ENCODE measurements at regions not wholly inside any gene's neighbourhood (a gene's known extent, or its start where the extent isn't known, plus 50 kb on each side); places are given as distances from the start of the nearest gene placed in this dataset.

DNA sequence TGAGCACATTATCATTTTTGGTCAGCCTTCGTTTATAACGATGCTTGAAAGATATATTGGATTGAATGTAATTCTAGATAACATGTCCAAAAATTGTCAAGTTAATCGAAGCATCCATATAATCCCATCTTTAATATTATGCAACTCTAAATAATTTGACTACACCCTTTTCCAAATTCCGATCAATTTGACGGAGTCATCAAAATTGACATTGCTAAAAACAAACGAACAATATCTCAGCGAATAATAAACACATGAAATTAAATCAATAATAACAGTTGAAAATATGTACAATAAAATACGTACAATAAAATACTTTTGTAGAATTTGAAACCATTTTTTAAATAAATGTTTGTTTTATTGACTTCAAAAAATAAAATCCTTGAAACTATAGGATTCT is 1516.4 kb downstream of the EFNB2 start:
- ATAC-seq (ENCODE audit: insufficient read depth, low read depth) (no peak), DNase-seq (no peak)
- no peaks in the 10 kb centered on the region for H3K79me2 ChIP-seq (ENCODE audit: insufficient read depth, low read length)
- H3K9ac ChIP-seq (ENCODE audit: low read depth, low read length): no peak overlapping the region
- no peak overlapping the region for H3K4me2 ChIP-seq (ENCODE audit: insufficient read depth, low read length)
- H3K27me3 ChIP-seq (ENCODE audit: insufficient read depth, low read length, poor library complexity): no peaks in the 10 kb centered on the region
- no peak overlapping the region for H3K4me3 ChIP-seq (ENCODE audit: low read depth in 1 of 2, low read length in 2 of 2)
- H3K27ac ChIP-seq (ENCODE audit: low read length): no peak overlapping the region
- H4K20me1 ChIP-seq (ENCODE audit: insufficient read depth, low read length): no peaks in the 10 kb centered on the region
- no peak overlapping the region for H2AFZ ChIP-seq (ENCODE audit: low read depth, low read length)
- no peaks in the 10 kb centered on the region for H3K4me1 ChIP-seq (ENCODE audit: insufficient read depth, low read length)
- TF ChIP-seq, protein P1, sequence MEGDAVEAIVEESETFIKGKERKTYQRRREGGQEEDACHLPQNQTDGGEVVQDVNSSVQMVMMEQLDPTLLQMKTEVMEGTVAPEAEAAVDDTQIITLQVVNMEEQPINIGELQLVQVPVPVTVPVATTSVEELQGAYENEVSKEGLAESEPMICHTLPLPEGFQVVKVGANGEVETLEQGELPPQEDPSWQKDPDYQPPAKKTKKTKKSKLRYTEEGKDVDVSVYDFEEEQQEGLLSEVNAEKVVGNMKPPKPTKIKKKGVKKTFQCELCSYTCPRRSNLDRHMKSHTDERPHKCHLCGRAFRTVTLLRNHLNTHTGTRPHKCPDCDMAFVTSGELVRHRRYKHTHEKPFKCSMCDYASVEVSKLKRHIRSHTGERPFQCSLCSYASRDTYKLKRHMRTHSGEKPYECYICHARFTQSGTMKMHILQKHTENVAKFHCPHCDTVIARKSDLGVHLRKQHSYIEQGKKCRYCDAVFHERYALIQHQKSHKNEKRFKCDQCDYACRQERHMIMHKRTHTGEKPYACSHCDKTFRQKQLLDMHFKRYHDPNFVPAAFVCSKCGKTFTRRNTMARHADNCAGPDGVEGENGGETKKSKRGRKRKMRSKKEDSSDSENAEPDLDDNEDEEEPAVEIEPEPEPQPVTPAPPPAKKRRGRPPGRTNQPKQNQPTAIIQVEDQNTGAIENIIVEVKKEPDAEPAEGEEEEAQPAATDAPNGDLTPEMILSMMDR (IDR thresholded peaks at IDR 0.05; ENCODE audit: borderline replicate concordance, extremely low read depth, low read length, poor library complexity, severe bottlenecking): no peak
- TF ChIP-seq EZH2 (IDR thresholded peaks at IDR 0.05; ENCODE audit: borderline replicate concordance, low read depth, low read length, severe bottlenecking): no peak
- peaks cover 7% of the 10 kb centered on the region for H3K9me3 ChIP-seq (ENCODE audit: insufficient read depth, low read length, severe bottlenecking)
- H3K36me3 ChIP-seq (ENCODE audit: insufficient read depth, low read length): no peaks in the 10 kb centered on the region

GRCh38 chr13:105016266-105016665 is 1519.2 kb downstream of the EFNB2 start:
- H4K20me1 ChIP-seq (ENCODE audit: insufficient read depth, low read length): no peaks in the 10 kb centered on the region
- TF ChIP-seq EZH2 (IDR thresholded peaks at IDR 0.05; ENCODE audit: borderline replicate concordance, low read depth, low read length, severe bottlenecking): no peak
- TF ChIP-seq, protein P1 (IDR thresholded peaks at IDR 0.05; ENCODE audit: borderline replicate concordance, extremely low read depth, low read length, poor library complexity, severe bottlenecking): no peak
- no peaks in the 10 kb centered on the region for H3K4me1 ChIP-seq (ENCODE audit: insufficient read depth, low read length)
- ATAC-seq (ENCODE audit: insufficient read depth, low read depth) (no peak), DNase-seq (no peak)
- H3K27me3 ChIP-seq (ENCODE audit: insufficient read depth, low read length, poor library complexity): no peaks in the 10 kb centered on the region
- no peaks in the 10 kb centered on the region for H3K79me2 ChIP-seq (ENCODE audit: insufficient read depth, low read length)
- H3K9ac ChIP-seq (ENCODE audit: low read depth, low read length): no peak overlapping the region
- no peaks in the 10 kb centered on the region for H3K9me3 ChIP-seq (ENCODE audit: insufficient read depth, low read length, severe bottlenecking)
- H3K27ac ChIP-seq (ENCODE audit: low read length): no peak overlapping the region
- no peak overlapping the region for H3K4me3 ChIP-seq (ENCODE audit: low read depth in 1 of 2, low read length in 2 of 2)
- H2AFZ ChIP-seq (ENCODE audit: low read depth, low read length): no peak overlapping the region
- H3K4me2 ChIP-seq (ENCODE audit: insufficient read depth, low read length): no peak overlapping the region
- H3K36me3 ChIP-seq (ENCODE audit: insufficient read depth, low read length): no peaks in the 10 kb centered on the region

GRCh38 chr13:105008604-105009003 is 1526.9 kb downstream of the EFNB2 start:
- Histone ChIP-seq H4K20me1 (ENCODE audit: insufficient read depth, low read length) (no peaks in the 10 kb centered on the region), H3K4me1 (ENCODE audit: insufficient read depth, low read length) (no peaks in the 10 kb centered on the region; the same call in 1 of the 2 replicates), H2AFZ (ENCODE audit: low read depth, low read length) (no peak overlapping the region), H3K27ac (ENCODE audit: low read length) (no peak overlapping the region), H3K9ac (ENCODE audit: low read depth, low read length) (no peak overlapping the region), H3K27me3 (ENCODE audit: insufficient read depth, low read length, poor library complexity) (no peaks in the 10 kb centered on the region), H3K79me2 (ENCODE audit: insufficient read depth, low read length) (no peaks in the 10 kb centered on the region), H3K4me3 (ENCODE audit: low read depth in 1 of 2, low read length in 2 of 2) (no peak overlapping the region), H3K4me2 (ENCODE audit: insufficient read depth, low read length) (no peak overlapping the region), H3K36me3 (ENCODE audit: insufficient read depth, low read length) (no peaks in the 10 kb centered on the region), H3K9me3 (ENCODE audit: insufficient read depth, low read length, severe bottlenecking) (no peaks in the 10 kb centered on the region)
- no peak for ATAC-seq (ENCODE audit: insufficient read depth, low read depth)
- no peak for DNase-seq
- TF ChIP-seq EZH2 (IDR thresholded peaks at IDR 0.05; ENCODE audit: borderline replicate concordance, low read depth, low read length, severe bottlenecking): no peak
- TF ChIP-seq, protein P1 (IDR thresholded peaks at IDR 0.05; ENCODE audit: borderline replicate concordance, extremely low read depth, low read length, poor library complexity, severe bottlenecking): no peak
